ENCODE measurements at regions not wholly inside any gene's neighbourhood (a gene's known extent, or its start where the extent isn't known, plus 50 kb on each side); places are given as distances from the start of the nearest gene placed in this dataset.

GRCh38 chr5:4180703-4181102 lies 585.1 kb downstream of the IRX1 start:
- H3K9me3 ChIP-seq, result no peaks in the 10 kb centered on the region
- H3K27ac ChIP-seq, result no peak overlapping the region
- TF ChIP-seq POLR2A (IDR thresholded peaks at IDR 0.05), result no peak
- TF ChIP-seq, protein P1, sequence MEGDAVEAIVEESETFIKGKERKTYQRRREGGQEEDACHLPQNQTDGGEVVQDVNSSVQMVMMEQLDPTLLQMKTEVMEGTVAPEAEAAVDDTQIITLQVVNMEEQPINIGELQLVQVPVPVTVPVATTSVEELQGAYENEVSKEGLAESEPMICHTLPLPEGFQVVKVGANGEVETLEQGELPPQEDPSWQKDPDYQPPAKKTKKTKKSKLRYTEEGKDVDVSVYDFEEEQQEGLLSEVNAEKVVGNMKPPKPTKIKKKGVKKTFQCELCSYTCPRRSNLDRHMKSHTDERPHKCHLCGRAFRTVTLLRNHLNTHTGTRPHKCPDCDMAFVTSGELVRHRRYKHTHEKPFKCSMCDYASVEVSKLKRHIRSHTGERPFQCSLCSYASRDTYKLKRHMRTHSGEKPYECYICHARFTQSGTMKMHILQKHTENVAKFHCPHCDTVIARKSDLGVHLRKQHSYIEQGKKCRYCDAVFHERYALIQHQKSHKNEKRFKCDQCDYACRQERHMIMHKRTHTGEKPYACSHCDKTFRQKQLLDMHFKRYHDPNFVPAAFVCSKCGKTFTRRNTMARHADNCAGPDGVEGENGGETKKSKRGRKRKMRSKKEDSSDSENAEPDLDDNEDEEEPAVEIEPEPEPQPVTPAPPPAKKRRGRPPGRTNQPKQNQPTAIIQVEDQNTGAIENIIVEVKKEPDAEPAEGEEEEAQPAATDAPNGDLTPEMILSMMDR (IDR thresholded peaks at IDR 0.05), result no peak
- H3K27me3 ChIP-seq, result no peaks in the 10 kb centered on the region
- no peak for DNase-seq
- intact Hi-C loops (cut with DNase I), result no loop called here
- 80 to 83% methylated on average over 5 of the region's 5 CpGs for WGBS, 2 donors
- no peaks in the 10 kb centered on the region for H3K4me1 ChIP-seq
- no peaks in the 10 kb centered on the region for H3K36me3 ChIP-seq
- H3K4me3 ChIP-seq (replicated peaks in 1 of 3), result no peak overlapping the region

DNA sequence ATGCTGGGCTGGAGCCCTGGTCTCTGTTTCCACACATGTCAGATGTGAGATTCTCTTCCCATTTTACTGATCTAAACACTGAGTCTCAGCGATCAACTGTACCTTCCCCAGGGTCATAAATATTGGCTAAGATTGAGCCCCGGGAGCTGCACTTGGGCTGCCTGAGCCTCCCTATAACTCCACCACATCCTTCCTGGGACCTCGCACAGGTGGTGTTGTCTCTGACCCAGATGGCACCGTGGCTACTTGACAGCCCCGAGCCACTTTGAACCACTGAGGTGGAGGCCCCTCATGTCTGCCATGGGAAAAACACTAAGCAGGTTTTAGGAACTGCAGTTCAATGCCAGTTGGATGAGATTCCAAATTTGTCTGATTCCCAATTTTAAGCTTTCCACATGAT lies 586.5 kb downstream of the IRX1 start:
- intact Hi-C loops (cut with DNase I), result no loop called here
- no peaks in the 10 kb centered on the region for H3K36me3 ChIP-seq
- no peaks in the 10 kb centered on the region for H3K27me3 ChIP-seq
- DNase-seq, result no peak
- H3K4me3 ChIP-seq (replicated peaks in 1 of 3), result no peak overlapping the region
- no peaks in the 10 kb centered on the region for H3K9me3 ChIP-seq
- TF ChIP-seq, protein P1 (IDR thresholded peaks at IDR 0.05), result no peak
- no peak for TF ChIP-seq POLR2A (IDR thresholded peaks at IDR 0.05)
- H3K27ac ChIP-seq, result no peak overlapping the region
- no peaks in the 10 kb centered on the region for H3K4me1 ChIP-seq
- 89 to 91% methylated on average over 5 of the region's 5 CpGs for WGBS, 2 donors

DNA sequence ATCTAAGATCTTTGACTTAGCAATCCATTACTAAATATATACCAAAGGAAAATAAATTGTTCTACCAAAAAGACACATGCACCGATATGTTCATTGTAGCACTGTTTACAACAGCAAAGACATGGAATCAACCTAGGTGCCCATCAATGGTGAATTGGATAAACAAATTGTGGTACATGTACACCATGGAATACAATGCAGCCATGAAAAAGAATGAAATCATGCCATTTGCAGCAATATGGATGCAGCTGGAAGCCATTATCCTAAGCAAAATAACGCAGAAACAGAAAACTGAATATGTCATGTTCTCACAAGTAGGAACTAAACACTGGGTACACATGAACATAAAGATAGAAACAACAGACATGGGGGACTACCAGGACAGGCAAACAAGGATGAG lies 589.5 kb downstream of the IRX1 start:
- H3K27ac ChIP-seq, result no peak overlapping the region
- H3K27me3 ChIP-seq, result no peaks in the 10 kb centered on the region
- no peaks in the 10 kb centered on the region for H3K4me1 ChIP-seq
- 92 to 93% methylated on average over 2 of the region's 2 CpGs for WGBS, 2 donors
- no peaks in the 10 kb centered on the region for H3K36me3 ChIP-seq
- TF ChIP-seq, protein P1 (IDR thresholded peaks at IDR 0.05), result no peak
- TF ChIP-seq POLR2A (IDR thresholded peaks at IDR 0.05), result no peak
- no peak overlapping the region for H3K4me3 ChIP-seq (replicated peaks in 1 of 3)
- no peak for DNase-seq
- H3K9me3 ChIP-seq, result no peaks in the 10 kb centered on the region
- intact Hi-C loops (cut with DNase I), result no loop called here

GRCh38 chr5:4188704-4189103 lies 593.1 kb downstream of the IRX1 start:
- 86 to 88% methylated on average over 4 of the region's 4 CpGs for WGBS, 2 donors
- DNase-seq, result peak; percentile 5 to 6
- H3K4me3 ChIP-seq (replicated peaks in 1 of 3), result no peak overlapping the region
- no peaks in the 10 kb centered on the region for H3K4me1 ChIP-seq
- no peak overlapping the region for H3K27ac ChIP-seq
- TF ChIP-seq POLR2A (IDR thresholded peaks at IDR 0.05), result no peak
- TF ChIP-seq, protein P1 (IDR thresholded peaks at IDR 0.05), result no peak
- H3K36me3 ChIP-seq, result no peaks in the 10 kb centered on the region
- no peaks in the 10 kb centered on the region for H3K27me3 ChIP-seq
- H3K9me3 ChIP-seq, result no peaks in the 10 kb centered on the region
- intact Hi-C loops (cut with DNase I), result no loop called here

GRCh38 chr5:4189317-4189716 lies 593.7 kb downstream of the IRX1 start:
- intact Hi-C loops (cut with DNase I), result no loop called here
- DNase-seq, result no peak
- no peaks in the 10 kb centered on the region for H3K36me3 ChIP-seq
- H3K27ac ChIP-seq, result no peak overlapping the region
- no peaks in the 10 kb centered on the region for H3K4me1 ChIP-seq
- no peak overlapping the region for H3K4me3 ChIP-seq (replicated peaks in 1 of 3)
- TF ChIP-seq, protein P1 (IDR thresholded peaks at IDR 0.05), result no peak
- no peak for TF ChIP-seq POLR2A (IDR thresholded peaks at IDR 0.05)
- H3K9me3 ChIP-seq, result no peaks in the 10 kb centered on the region
- no peaks in the 10 kb centered on the region for H3K27me3 ChIP-seq
- WGBS, 2 donors, result 55 to 56% methylated on average over 2 of the region's 2 CpGs

Data from thyroid gland (tissue), 4 donors.